Astrocyte of the cerebellum (primary cell): ENCODE measurements at regions not wholly inside any gene's neighbourhood (a gene's known extent, or its start where the extent isn't known, plus 50 kb on each side); places are given as distances from the start of the nearest gene placed in this dataset.
"Not testable (repeated sequence)": the region's sequence is repeated elsewhere in the genome, so short reads cannot be mapped to it uniquely, and the experiment has no call there.

Experiments used
- DNase-seq: peaks from one replicate; pipeline ENCODE4 v3.0.0-alpha.2; 2011; ENCODE audit warnings: low read depth
- H3K4me3 ChIP-seq: 2 replicates; pipeline ENCODE4 v1.5.1; 2011; ENCODE audit warnings: mild to moderate bottlenecking, low read depth, low read length, moderate library complexity
- in situ Hi-C: cut with HindIII; loops from 2 replicates; pipeline ENCODE4 v1.10.0; 2017; ENCODE audit warnings: low sequenced_read_pairs
- TF ChIP-seq, protein P1 (sequence below): IDR thresholded peaks from 2 replicates; pipeline ENCODE4 v1.5.1; 2012; ENCODE audit warnings: low read length, low read depth, moderate library complexity, mild to moderate bottlenecking; ENCODE audit errors: missing control alignments

DNA sequence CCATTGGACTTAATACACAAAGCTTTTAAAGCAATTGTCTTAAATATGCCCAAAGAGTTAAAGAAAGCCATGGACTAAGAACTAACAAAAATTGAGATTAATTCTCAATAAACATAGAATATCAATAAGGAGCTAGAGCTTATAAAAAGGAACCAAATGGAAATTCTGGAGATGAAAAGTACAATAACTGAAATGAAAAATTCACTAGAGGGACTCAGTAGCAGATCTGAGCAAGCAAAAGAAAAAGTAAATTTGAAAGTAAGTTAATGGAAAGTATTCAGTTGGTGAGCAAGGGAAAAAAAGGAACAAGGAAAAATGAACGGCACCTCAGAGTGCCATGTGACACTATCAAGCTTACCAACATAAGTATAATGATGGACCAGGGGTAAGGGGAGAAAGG lies 209.8 kb downstream of the FZD1 start:
- H3K4me3 ChIP-seq = no peak overlapping the region
- in situ Hi-C loops = loop anchor here (5.0 kb wide), 1 partner anchor 57 kb away; no protein-coding TSS in a partner anchor
- DNase-seq = no peak
- TF ChIP-seq, protein P1, sequence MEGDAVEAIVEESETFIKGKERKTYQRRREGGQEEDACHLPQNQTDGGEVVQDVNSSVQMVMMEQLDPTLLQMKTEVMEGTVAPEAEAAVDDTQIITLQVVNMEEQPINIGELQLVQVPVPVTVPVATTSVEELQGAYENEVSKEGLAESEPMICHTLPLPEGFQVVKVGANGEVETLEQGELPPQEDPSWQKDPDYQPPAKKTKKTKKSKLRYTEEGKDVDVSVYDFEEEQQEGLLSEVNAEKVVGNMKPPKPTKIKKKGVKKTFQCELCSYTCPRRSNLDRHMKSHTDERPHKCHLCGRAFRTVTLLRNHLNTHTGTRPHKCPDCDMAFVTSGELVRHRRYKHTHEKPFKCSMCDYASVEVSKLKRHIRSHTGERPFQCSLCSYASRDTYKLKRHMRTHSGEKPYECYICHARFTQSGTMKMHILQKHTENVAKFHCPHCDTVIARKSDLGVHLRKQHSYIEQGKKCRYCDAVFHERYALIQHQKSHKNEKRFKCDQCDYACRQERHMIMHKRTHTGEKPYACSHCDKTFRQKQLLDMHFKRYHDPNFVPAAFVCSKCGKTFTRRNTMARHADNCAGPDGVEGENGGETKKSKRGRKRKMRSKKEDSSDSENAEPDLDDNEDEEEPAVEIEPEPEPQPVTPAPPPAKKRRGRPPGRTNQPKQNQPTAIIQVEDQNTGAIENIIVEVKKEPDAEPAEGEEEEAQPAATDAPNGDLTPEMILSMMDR = no peak

DNA sequence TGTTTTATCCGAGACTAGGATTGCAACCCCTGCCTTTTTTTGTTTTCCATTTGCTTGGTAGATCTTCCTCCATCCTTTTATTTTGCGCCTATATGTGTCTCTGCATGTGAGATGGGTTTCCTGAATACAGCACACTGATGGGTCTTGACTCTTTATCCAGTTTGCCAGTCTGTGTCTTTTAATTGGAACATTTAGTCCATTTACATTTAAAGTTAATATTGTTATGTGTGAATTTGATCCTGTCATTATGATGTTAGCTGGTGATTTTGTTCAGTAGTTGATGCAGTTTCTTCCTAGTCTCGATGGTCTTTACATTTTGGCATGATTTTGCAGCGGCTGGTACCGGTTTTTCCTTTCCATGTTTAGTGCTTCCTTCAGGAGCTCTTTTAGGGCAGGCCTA lies 216.2 kb downstream of the FZD1 start:
- in situ Hi-C loops, H3K4me3 ChIP-seq, DNase-seq: not testable (repeated sequence)

DNA sequence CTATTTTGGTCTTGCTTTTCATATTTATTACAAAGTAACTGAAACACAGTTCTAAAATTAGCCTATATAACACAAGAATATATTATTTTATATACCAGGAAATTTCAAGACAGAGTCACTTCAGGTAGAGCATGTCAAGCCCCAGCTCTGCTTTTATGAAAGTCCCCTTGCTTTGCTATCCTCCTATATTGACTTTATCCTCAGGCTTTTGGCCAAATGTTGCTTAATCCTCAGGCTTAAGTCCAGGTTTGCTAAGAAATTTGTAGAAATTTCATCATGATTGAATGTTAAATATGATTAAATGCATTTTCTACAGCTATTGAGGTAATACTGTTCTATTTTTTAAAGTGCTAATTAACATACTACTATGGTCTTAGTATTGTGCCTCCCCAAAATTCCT lies 227.6 kb downstream of the FZD1 start:
- H3K4me3 ChIP-seq = no peak overlapping the region
- in situ Hi-C loops = no loop called here
- no peak for DNase-seq
- TF ChIP-seq, protein P1 = no peak

DNA sequence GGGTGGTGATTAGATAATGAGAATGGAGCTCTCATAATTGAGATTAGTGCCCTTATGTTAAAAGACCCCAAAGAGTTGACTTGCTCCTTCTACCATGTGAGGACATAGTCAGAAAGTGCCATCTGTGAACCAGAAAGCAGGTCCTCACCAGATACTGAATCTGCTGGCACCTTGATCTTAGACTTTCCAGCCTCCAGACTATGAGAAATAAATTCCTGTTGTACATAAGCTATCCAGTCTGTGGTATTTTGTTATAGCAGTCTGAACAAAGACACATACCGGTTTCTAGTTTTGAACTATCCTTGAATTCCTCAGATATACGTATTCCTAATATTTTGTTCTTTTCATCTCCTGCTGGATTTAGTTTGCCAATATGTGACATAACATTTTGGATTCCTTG lies 228.1 kb downstream of the FZD1 start:
- no peak overlapping the region for H3K4me3 ChIP-seq
- TF ChIP-seq, protein P1 = no peak
- in situ Hi-C loops = no loop called here
- DNase-seq = no peak

DNA sequence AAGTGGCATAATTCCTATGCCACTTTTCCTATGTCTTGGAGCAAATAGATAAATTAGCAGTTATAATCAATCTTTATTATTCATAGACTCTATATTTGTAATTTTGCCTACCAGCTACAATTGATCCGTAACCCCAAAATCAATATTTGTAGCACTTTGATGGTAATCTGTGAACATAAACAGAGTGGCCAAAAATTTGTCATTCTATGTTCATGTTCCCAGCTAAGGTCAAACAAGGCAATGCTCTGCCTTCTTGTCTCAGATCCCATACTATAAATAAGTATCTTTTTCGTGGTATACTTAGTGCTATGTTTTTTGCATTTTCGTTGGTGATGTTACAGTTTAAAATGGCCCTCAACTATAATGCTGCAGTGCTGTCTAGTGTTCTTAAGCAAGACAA lies 228.5 kb downstream of the FZD1 start:
- in situ Hi-C loops = no loop called here
- TF ChIP-seq, protein P1 = no peak
- H3K4me3 ChIP-seq = no peak overlapping the region
- DNase-seq = no peak

DNA sequence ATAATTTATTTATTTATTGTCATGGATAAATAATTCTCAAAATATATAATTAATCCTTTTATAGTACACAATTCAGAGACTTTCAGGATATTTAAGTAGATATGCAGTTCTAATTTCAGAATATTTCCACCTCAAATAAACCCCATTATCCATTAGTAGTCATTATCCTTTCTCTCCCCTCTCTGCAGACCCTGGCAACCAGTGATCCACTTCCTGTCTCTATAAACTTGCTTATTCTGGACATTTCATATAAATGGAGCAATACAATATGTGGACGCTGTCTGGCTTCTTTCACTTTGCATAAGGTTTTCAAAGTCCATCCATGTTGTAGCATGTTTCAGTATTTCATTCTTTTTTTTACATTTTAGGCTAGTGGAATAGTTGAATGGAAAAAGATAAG lies 230.2 kb downstream of the FZD1 start:
- no peak for DNase-seq
- in situ Hi-C loops = no loop called here
- no peak overlapping the region for H3K4me3 ChIP-seq
- TF ChIP-seq, protein P1 = no peak

DNA sequence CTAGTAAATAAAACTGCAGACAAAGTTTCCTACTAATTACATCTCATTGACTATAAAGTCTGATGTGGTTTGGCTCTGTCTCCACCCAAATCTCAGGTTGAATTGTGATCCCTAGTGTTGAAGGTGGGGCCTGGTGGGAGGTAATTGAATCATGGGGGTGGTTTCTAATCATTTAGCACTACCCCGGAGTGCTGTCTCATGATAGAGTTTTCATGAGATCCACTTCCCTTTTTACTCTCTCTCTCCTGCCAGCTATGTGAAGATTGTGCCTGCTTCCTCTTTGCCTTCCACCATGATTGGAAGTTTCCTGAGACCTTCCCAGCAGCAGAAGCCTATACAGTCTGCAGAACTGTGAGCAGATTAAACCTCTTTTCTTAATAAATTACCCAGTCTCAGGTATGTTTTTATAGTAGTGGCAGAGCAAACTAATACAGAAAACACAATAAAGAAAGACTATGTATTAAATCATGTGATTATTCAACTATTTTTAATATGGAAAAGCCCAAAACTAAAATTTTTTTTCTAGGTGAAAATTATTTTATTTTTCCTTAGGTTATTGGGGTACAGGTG lies 232.1 kb downstream of the FZD1 start:
- TF ChIP-seq, protein P1 = no peak
- in situ Hi-C loops = no loop called here
- H3K4me3 ChIP-seq = no peak overlapping the region
- no peak for DNase-seq

DNA sequence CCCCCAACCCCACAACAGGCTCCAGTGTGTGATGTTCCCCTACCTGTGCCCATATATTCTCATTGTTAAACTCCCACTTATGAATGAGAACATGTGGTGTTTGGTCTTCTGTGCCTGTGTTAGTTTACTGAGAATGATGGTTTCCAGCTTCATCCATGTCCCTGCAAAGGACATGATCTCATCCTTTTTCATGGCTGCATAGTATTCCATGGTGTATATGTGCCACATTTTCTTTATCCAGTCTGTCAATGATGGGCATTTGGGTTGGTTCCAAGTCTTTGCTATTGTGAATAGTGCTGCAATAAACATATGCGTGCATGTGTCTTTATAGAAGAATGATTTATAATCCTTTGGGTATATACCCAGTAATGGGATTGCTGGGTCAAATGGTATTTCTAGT lies 233.0 kb downstream of the FZD1 start:
- DNase-seq, H3K4me3 ChIP-seq, in situ Hi-C loops: not testable (repeated sequence)
